ENCODE measurements at regions not wholly inside any gene's neighbourhood (a gene's known extent, or its start where the extent isn't known, plus 50 kb on each side); places are given as distances from the start of the nearest gene placed in this dataset.

DNA sequence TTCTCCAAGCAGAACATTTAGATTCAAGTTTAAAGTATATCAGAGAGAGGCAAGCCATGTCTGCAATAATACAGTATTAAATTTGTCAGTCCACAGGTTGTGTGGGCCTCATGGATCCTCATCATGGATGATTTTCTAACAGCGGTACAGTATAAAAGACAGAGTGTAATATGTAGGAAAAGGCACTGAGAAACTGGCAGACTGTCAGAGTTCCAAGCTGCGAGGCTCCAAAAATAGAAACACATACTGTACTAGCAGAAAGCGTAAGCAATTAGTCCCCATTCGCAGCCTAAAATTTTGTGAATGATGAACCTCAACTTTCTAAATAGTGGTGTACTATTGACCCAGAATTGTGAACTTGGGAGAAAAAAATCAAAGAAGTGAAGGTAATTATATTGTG, 933.3 kb downstream of the XPNPEP1 start:
- ChIA-PET CTCF (no interaction called here), RAD21 (ENCODE audit: low non-redundant PET in 1 of 2, low total read pairs in 2 of 2, uncharacterized antibody in 2 of 2, unreplicated experiment in 2 of 2) (no interaction called here)

DNA sequence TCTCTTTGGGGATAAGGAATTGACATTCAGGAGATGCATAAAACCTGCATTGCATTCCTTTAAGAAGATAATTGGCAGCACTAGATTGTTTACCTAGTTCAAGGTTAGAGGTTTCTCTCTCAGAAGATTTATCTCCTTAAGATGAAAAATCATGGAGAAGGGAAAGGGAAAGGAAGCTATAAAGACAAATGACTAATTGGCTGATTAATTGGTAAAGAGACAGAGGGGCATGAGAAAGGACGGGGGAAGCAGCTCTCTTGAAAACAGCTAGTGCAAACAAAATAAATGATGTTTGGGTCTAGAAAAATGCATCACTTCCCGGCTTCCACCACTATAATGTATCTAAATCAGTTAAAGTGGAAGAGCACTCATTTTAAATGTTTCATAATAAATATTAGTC, 941.2 kb downstream of the XPNPEP1 start:
- ChIA-PET RAD21 (ENCODE audit: low non-redundant PET in 1 of 2, low total read pairs in 2 of 2, uncharacterized antibody in 2 of 2, unreplicated experiment in 2 of 2) (no interaction called here), CTCF (no interaction called here), POLR2A (no interaction called here)
- H3K9ac ChIP-seq (ENCODE audit: low read length) = no peak overlapping the region
- no peaks in the 10 kb centered on the region for H4K20me1 ChIP-seq (ENCODE audit: insufficient read depth)
- H3K4me3 ChIP-seq (replicated peaks in 1 of 2; ENCODE audit: low read depth in 1 of 2, low read length in 2 of 2) = no peak overlapping the region
- no peaks in the 10 kb centered on the region for H3K36me3 ChIP-seq (ENCODE audit: control insufficient read depth in 1 of 2, insufficient read depth in 2 of 2, low read length in 2 of 2)
- H3K27ac ChIP-seq (ENCODE audit: low read depth, low read length) = no peak overlapping the region
- no peak overlapping the region for H2AFZ ChIP-seq (ENCODE audit: low read depth, low read length, poor library complexity, severe bottlenecking)
- ATAC-seq (no peak), DNase-seq (ENCODE audit: low read depth, low spot score) (no peak)
- H3K9me3 ChIP-seq (ENCODE audit: control insufficient read depth in 1 of 2, insufficient read depth in 1 of 2, low read depth in 1 of 2, low read length in 2 of 2) = peaks cover 26 to 33% of the 10 kb centered on the region in 2 experiments; a peak in 3 of 4 replicates
- TF ChIP-seq SP1 (IDR thresholded peaks at IDR 0.05; ENCODE audit: low read depth) = no peak
- intact Hi-C loops (cut with micrococcal nuclease) = no loop called here
- no peaks in the 10 kb centered on the region for H3K9me2 ChIP-seq (ENCODE audit: insufficient read depth)
- no peaks in the 10 kb centered on the region for H3K4me1 ChIP-seq (ENCODE audit: control insufficient read depth in 1 of 2, insufficient read depth in 2 of 2, low read length in 2 of 2)
- H3K27me3 ChIP-seq (ENCODE audit: insufficient read depth, low read length) = no peaks in the 10 kb centered on the region
- H3K79me2 ChIP-seq (ENCODE audit: insufficient read depth, low read length) = no peaks in the 10 kb centered on the region
- H3K4me2 ChIP-seq (ENCODE audit: low read length) = no peak overlapping the region
- no TSS peak for BruUV-seq (replicated peaks)

More for the DNA sequence above, 933.3 kb downstream of the XPNPEP1 start:
- intact Hi-C loops (cut with micrococcal nuclease) = no loop called here
- BruUV-seq (replicated peaks) = no TSS peak
- no peaks in the 10 kb centered on the region for H3K4me1 ChIP-seq (ENCODE audit: control insufficient read depth in 1 of 2, insufficient read depth in 2 of 2, low read length in 2 of 2)
- no peak overlapping the region for H3K4me3 ChIP-seq (replicated peaks in 1 of 2; ENCODE audit: low read depth in 1 of 2, low read length in 2 of 2)
- H3K27me3 ChIP-seq (ENCODE audit: insufficient read depth, low read length) = no peaks in the 10 kb centered on the region
- H3K79me2 ChIP-seq (ENCODE audit: insufficient read depth, low read length) = no peaks in the 10 kb centered on the region
- H3K9ac ChIP-seq (ENCODE audit: low read length) = no peak overlapping the region
- H3K9me2 ChIP-seq (ENCODE audit: insufficient read depth) = no peaks in the 10 kb centered on the region
- TF ChIP-seq, protein P1, sequence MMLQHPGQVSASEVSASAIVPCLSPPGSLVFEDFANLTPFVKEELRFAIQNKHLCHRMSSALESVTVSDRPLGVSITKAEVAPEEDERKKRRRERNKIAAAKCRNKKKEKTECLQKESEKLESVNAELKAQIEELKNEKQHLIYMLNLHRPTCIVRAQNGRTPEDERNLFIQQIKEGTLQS (IDR thresholded peaks at IDR 0.05) = no peak
- no peak for TF ChIP-seq EZH2 (IDR thresholded peaks at IDR 0.05)
- H3K36me3 ChIP-seq (ENCODE audit: control insufficient read depth in 1 of 2, insufficient read depth in 2 of 2, low read length in 2 of 2) = no peaks in the 10 kb centered on the region
- ATAC-seq (no peak), DNase-seq (ENCODE audit: low read depth, low spot score) (no peak)
- H4K20me1 ChIP-seq (ENCODE audit: insufficient read depth) = no peaks in the 10 kb centered on the region
- H3K4me2 ChIP-seq (ENCODE audit: low read length) = no peak overlapping the region
- no peak overlapping the region for H3K27ac ChIP-seq (ENCODE audit: low read depth, low read length)
- H3K9me3 ChIP-seq (ENCODE audit: control insufficient read depth in 1 of 2, insufficient read depth in 1 of 2, low read depth in 1 of 2, low read length in 2 of 2) = peaks cover 24 to 36% of the 10 kb centered on the region in 2 experiments; a peak in 3 of 4 replicates
- POLR2A ChIA-PET = no interaction called here
- H2AFZ ChIP-seq (ENCODE audit: low read depth, low read length, poor library complexity, severe bottlenecking) = no peak overlapping the region

DNA sequence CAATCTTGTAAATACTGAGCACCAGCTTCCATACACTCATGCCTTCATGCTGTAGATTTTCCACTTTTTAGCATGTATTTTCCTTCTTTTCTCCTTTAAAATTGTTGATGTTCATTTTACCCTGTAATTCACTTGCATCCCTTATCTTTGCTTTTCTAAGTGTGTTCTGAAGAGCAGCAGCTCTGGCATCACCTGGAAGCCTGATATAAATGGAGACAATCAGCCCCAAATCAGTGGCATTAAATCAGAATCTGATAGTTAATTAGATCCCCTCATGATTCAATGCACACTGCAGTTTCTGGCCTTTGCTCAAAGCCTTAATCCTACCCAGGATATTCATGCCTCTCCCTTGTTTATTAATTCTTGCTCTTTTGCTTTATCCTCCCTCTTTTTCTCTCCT, 942.4 kb downstream of the XPNPEP1 start:
- Histone ChIP-seq H3K4me2 (ENCODE audit: low read length) (no peak overlapping the region), H3K9me3 (ENCODE audit: control insufficient read depth in 1 of 2, insufficient read depth in 1 of 2, low read depth in 1 of 2, low read length in 2 of 2) (peaks cover 26 to 37% of the 10 kb centered on the region in 2 experiments; a peak in 3 of 4 replicates), H3K4me1 (ENCODE audit: control insufficient read depth in 1 of 2, insufficient read depth in 2 of 2, low read length in 2 of 2) (no peaks in the 10 kb centered on the region), H3K27ac (ENCODE audit: low read depth, low read length) (no peak overlapping the region), H3K36me3 (ENCODE audit: control insufficient read depth in 1 of 2, insufficient read depth in 2 of 2, low read length in 2 of 2) (no peaks in the 10 kb centered on the region), H3K9ac (ENCODE audit: low read length) (no peak overlapping the region), H2AFZ (ENCODE audit: low read depth, low read length, poor library complexity, severe bottlenecking) (no peak overlapping the region), H4K20me1 (ENCODE audit: insufficient read depth) (no peaks in the 10 kb centered on the region), H3K27me3 (ENCODE audit: insufficient read depth, low read length) (no peaks in the 10 kb centered on the region), H3K79me2 (ENCODE audit: insufficient read depth, low read length) (no peaks in the 10 kb centered on the region), H3K9me2 (ENCODE audit: insufficient read depth) (no peaks in the 10 kb centered on the region), H3K4me3 (replicated peaks in 1 of 2; ENCODE audit: low read depth in 1 of 2, low read length in 2 of 2) (no peak overlapping the region)
- ChIA-PET CTCF (no interaction called here), POLR2A (no interaction called here), RAD21 (ENCODE audit: low non-redundant PET in 1 of 2, low total read pairs in 2 of 2, uncharacterized antibody in 2 of 2, unreplicated experiment in 2 of 2) (no interaction called here)
- DNase-seq (ENCODE audit: low read depth, low spot score) (no peak), ATAC-seq (no peak)
- no TSS peak for BruUV-seq (replicated peaks)
- intact Hi-C loops (cut with micrococcal nuclease) = no loop called here
- TF ChIP-seq, protein P2, sequence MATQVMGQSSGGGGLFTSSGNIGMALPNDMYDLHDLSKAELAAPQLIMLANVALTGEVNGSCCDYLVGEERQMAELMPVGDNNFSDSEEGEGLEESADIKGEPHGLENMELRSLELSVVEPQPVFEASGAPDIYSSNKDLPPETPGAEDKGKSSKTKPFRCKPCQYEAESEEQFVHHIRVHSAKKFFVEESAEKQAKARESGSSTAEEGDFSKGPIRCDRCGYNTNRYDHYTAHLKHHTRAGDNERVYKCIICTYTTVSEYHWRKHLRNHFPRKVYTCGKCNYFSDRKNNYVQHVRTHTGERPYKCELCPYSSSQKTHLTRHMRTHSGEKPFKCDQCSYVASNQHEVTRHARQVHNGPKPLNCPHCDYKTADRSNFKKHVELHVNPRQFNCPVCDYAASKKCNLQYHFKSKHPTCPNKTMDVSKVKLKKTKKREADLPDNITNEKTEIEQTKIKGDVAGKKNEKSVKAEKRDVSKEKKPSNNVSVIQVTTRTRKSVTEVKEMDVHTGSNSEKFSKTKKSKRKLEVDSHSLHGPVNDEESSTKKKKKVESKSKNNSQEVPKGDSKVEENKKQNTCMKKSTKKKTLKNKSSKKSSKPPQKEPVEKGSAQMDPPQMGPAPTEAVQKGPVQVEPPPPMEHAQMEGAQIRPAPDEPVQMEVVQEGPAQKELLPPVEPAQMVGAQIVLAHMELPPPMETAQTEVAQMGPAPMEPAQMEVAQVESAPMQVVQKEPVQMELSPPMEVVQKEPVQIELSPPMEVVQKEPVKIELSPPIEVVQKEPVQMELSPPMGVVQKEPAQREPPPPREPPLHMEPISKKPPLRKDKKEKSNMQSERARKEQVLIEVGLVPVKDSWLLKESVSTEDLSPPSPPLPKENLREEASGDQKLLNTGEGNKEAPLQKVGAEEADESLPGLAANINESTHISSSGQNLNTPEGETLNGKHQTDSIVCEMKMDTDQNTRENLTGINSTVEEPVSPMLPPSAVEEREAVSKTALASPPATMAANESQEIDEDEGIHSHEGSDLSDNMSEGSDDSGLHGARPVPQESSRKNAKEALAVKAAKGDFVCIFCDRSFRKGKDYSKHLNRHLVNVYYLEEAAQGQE (IDR thresholded peaks at IDR 0.05; ENCODE audit: low read depth) = no peak
- no peak for TF ChIP-seq CBX3 (IDR thresholded peaks at IDR 0.05; ENCODE audit: low read depth)
- TF ChIP-seq RAD21 (IDR thresholded peaks at IDR 0.05; ENCODE audit: low read depth) = no peak
- no peak for TF ChIP-seq POLR2A (IDR thresholded peaks at IDR 0.05; ENCODE audit: borderline replicate concordance, extremely low read depth, insufficient read depth, insufficient read length)
- no peak for TF ChIP-seq SRF (IDR thresholded peaks at IDR 0.05; ENCODE audit: low read depth)
- no peak for TF ChIP-seq TCF7L2 (IDR thresholded peaks at IDR 0.05; ENCODE audit: borderline replicate concordance, extremely low read depth, insufficient read depth, insufficient read length)
- TF ChIP-seq ZNF274 (IDR thresholded peaks at IDR 0.05; ENCODE audit: low read depth, low read length) = no peak
- TF ChIP-seq, protein P3, sequence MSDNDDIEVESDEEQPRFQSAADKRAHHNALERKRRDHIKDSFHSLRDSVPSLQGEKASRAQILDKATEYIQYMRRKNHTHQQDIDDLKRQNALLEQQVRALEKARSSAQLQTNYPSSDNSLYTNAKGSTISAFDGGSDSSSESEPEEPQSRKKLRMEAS (IDR thresholded peaks at IDR 0.05) = no peak
- no peak for TF ChIP-seq JUND (IDR thresholded peaks at IDR 0.05)
- TF ChIP-seq POLR2AphosphoS5 (IDR thresholded peaks at IDR 0.05; ENCODE audit: low read depth, low read length) = no peak

All from HCT116 (cell line).